Chondrocyte (in vitro differentiated cells): ENCODE measurements at regions not wholly inside any gene's neighbourhood (a gene's known extent, or its start where the extent isn't known, plus 50 kb on each side); places are given as distances from the start of the nearest gene placed in this dataset.

Experiments used
- DNase-seq: peaks from one replicate; pipeline ENCODE4 v3.0.0; 2021; ENCODE audit warnings: mixed read lengths, low spot score
- H3K27ac Mint-ChIP-seq: one replicate; pipeline ENCODE4 v1.8.0; 2021; ENCODE audit warnings: mild to moderate bottlenecking, moderate library complexity, mixed read lengths; ENCODE audit not compliant: unreplicated experiment
- H3K27me3 Mint-ChIP-seq: 2 replicates; pipeline ENCODE4 v1.8.0; 2021; ENCODE audit warnings: low read depth, mixed read lengths
- H3K36me3 Mint-ChIP-seq: 2 replicates; pipeline ENCODE4 v1.8.0; 2021; ENCODE audit warnings: low read depth, mixed read lengths
- H3K4me1 Mint-ChIP-seq: 2 replicates; pipeline ENCODE4 v1.8.0; 2021; ENCODE audit warnings: low read depth, mild to moderate bottlenecking, mixed read lengths
- H3K4me3 Mint-ChIP-seq: one replicate; pipeline ENCODE4 v1.8.0; 2021; ENCODE audit warnings: mild to moderate bottlenecking, moderate library complexity, mixed read lengths; ENCODE audit not compliant: unreplicated experiment
- H3K9me3 Mint-ChIP-seq: 2 replicates; pipeline ENCODE4 v1.8.0; 2021; ENCODE audit warnings: low read depth, mixed read lengths
- TF ChIP-seq, protein P1 (sequence below): fragments of 200-600 bp; sonication (generic); IDR thresholded peaks from 2 replicates; pipeline ENCODE4 v1.5.0; 2021; ENCODE audit warnings: antibody characterized with exemption, mild to moderate bottlenecking, moderate library complexity

DNA sequence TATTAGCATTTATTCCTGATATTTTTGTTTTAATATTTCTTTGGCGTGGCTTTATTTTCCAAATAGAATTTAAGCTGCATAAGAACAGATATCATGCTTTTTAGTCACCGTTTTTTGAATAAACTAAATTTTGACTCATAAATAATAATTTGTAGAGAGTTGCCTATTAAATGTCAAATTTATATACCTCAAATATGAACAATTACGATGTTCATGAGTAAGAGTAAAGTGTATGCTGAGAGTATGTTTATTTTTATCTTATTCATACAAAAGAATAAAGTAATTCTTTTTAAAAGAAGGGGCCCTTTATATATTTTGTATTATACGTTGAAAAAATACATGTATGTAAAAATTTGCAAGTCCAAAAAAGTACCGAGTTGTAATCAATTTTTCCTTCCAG, 126.5 kb upstream of the NRIP1 start:
- Mint-ChIP-seq H3K9me3 (no peaks in the 10 kb centered on the region), H3K4me3 (no peak overlapping the region), H3K27ac (no peak overlapping the region), H3K4me1 (no peaks in the 10 kb centered on the region), H3K27me3 (no peaks in the 10 kb centered on the region), H3K36me3 (no peaks in the 10 kb centered on the region)
- DNase-seq: no peak
- TF ChIP-seq, protein P1, sequence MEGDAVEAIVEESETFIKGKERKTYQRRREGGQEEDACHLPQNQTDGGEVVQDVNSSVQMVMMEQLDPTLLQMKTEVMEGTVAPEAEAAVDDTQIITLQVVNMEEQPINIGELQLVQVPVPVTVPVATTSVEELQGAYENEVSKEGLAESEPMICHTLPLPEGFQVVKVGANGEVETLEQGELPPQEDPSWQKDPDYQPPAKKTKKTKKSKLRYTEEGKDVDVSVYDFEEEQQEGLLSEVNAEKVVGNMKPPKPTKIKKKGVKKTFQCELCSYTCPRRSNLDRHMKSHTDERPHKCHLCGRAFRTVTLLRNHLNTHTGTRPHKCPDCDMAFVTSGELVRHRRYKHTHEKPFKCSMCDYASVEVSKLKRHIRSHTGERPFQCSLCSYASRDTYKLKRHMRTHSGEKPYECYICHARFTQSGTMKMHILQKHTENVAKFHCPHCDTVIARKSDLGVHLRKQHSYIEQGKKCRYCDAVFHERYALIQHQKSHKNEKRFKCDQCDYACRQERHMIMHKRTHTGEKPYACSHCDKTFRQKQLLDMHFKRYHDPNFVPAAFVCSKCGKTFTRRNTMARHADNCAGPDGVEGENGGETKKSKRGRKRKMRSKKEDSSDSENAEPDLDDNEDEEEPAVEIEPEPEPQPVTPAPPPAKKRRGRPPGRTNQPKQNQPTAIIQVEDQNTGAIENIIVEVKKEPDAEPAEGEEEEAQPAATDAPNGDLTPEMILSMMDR: no peak

DNA sequence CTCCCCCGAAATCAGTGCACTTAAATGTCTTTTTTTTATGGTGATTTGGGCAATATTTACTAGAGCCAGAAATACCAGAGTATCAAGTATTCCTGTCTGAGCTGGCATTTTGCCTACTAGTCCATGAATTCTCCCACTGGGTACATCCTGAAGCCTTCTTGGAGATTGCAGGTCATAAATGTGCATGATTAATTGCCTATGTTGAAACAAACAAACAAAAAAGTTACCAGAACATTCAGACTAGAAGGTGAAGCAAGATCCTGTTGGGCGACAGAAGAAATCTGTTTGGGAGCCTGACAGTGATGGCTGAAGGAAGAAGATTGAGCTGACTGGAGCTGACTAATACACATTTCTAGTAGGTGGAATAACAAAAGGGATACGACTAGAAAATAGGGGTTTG, 127.4 kb upstream of the NRIP1 start:
- TF ChIP-seq, protein P1: no peak
- H3K36me3 Mint-ChIP-seq: no peaks in the 10 kb centered on the region
- H3K4me1 Mint-ChIP-seq: no peaks in the 10 kb centered on the region
- H3K4me3 Mint-ChIP-seq: no peak overlapping the region
- no peaks in the 10 kb centered on the region for H3K9me3 Mint-ChIP-seq
- H3K27me3 Mint-ChIP-seq: no peaks in the 10 kb centered on the region
- H3K27ac Mint-ChIP-seq: no peak overlapping the region
- DNase-seq: no peak

DNA sequence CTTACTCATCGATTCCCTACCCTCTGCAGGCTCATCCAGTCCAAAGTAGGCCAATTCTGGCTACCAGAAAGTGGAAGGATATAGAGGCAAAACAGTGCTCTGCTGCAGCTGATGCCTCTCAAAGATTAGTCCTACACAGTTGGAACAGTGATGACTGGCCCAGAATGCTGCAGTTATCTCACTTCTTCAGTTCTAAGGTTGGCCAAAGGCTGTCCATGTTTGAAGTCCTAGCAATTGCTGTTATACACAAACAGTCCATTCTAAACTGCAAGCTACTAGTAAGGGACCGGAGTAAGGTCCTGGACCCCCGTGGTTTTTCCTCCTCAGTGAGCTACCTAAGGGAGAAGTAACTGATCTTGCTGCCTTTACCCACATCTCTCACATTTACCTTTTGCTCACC, 129.1 kb upstream of the NRIP1 start:
- no peaks in the 10 kb centered on the region for H3K4me1 Mint-ChIP-seq
- no peaks in the 10 kb centered on the region for H3K27me3 Mint-ChIP-seq
- TF ChIP-seq, protein P1: no peak
- H3K27ac Mint-ChIP-seq: no peak overlapping the region
- no peaks in the 10 kb centered on the region for H3K9me3 Mint-ChIP-seq
- DNase-seq: no peak
- no peak overlapping the region for H3K4me3 Mint-ChIP-seq
- H3K36me3 Mint-ChIP-seq: no peaks in the 10 kb centered on the region

DNA sequence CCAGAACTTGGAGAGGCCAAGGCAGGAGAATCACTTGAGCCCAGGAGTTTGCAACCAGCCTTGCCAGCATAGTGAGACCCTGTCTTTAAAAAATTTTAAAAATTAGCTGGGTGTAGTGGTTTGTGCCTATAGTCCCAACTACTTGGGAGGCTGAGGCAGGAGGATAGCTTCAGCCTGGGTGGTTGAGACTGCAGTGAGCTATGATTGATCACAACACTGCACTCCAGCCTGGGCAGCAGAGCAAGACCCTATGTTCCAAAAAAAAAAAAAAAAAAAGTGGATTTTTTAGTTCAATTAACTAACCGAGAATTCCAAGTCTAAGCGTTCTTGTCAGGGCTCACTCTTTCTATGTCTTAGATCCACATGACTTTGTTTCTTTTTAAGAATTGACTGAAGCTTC, 130.3 kb upstream of the NRIP1 start:
- Mint-ChIP-seq H3K36me3 (no peaks in the 10 kb centered on the region), H3K4me1 (no peaks in the 10 kb centered on the region), H3K27ac (no peak overlapping the region), H3K27me3 (no peaks in the 10 kb centered on the region), H3K4me3 (no peak overlapping the region), H3K9me3 (no peaks in the 10 kb centered on the region)
- no peak for DNase-seq
- TF ChIP-seq, protein P1: no peak

DNA sequence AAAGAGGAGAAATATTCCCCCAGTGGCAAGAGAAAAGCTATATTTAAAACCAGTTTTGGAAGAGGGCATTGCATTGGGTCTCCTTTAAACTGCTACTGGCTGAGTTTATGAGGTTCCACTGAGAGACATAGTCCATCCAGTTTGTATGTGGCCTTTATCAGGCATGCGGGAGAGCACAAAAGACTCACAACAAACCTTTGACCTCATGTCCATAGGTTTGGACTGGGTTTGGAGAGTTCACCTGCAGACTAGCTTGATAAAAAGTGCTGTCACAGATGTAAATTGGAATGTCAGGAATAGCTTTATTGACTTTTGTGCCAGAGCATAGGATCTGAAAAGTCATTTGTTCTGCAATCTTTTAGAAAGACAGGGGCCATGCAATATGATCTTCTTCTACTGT, 131.0 kb upstream of the NRIP1 start:
- no peaks in the 10 kb centered on the region for H3K9me3 Mint-ChIP-seq
- no peak overlapping the region for H3K27ac Mint-ChIP-seq
- H3K4me1 Mint-ChIP-seq: no peaks in the 10 kb centered on the region
- no peaks in the 10 kb centered on the region for H3K36me3 Mint-ChIP-seq
- TF ChIP-seq, protein P1: no peak
- H3K27me3 Mint-ChIP-seq: no peaks in the 10 kb centered on the region
- H3K4me3 Mint-ChIP-seq: no peak overlapping the region
- DNase-seq: no peak
